ENCODE measurements at regions not wholly inside any gene's neighbourhood (a gene's known extent, or its start where the extent isn't known, plus 50 kb on each side); places are given as distances from the start of the nearest gene placed in this dataset.

DNA sequence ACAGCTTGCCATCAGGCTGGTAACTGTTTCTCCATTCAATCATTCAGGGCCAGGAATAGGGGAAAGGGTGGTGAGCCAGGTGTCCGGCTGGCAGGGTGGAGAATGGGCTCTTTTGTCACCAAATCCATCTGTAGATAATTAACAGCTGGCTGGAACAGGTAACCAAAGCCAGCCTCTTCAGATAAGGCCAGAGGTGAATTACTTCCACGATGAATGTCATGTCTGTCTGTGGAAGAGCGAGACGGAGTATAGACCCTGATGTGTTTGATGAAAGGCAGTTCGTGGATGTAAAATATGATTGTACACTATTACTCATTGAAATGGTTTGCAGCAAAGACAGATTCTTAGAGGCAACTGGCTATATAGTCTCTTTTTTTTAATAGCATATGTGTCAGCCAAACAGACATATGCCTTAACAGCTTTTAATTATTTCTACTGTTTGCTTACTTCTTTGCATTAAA lies 149.8 kb downstream of the KLF6 start:
- TF ChIP-seq, protein P1, sequence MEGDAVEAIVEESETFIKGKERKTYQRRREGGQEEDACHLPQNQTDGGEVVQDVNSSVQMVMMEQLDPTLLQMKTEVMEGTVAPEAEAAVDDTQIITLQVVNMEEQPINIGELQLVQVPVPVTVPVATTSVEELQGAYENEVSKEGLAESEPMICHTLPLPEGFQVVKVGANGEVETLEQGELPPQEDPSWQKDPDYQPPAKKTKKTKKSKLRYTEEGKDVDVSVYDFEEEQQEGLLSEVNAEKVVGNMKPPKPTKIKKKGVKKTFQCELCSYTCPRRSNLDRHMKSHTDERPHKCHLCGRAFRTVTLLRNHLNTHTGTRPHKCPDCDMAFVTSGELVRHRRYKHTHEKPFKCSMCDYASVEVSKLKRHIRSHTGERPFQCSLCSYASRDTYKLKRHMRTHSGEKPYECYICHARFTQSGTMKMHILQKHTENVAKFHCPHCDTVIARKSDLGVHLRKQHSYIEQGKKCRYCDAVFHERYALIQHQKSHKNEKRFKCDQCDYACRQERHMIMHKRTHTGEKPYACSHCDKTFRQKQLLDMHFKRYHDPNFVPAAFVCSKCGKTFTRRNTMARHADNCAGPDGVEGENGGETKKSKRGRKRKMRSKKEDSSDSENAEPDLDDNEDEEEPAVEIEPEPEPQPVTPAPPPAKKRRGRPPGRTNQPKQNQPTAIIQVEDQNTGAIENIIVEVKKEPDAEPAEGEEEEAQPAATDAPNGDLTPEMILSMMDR (IDR thresholded peaks at IDR 0.05) = no peak
- TF ChIP-seq EZH2 (IDR thresholded peaks at IDR 0.05) = no peak

All from neural progenitor cell (in vitro differentiated cells).